ENCODE measurements at regions not wholly inside any gene's neighbourhood (a gene's known extent, or its start where the extent isn't known, plus 50 kb on each side); places are given as distances from the start of the nearest gene placed in this dataset.

GRCh38 chr20:60186412-60186811 lies 228.2 kb downstream of the CDH26 start:
- TF ChIP-seq EZH2 (IDR thresholded peaks at IDR 0.05; ENCODE audit: low read length, unreplicated experiment): no peak
- no peak for TF ChIP-seq CTCF (conservative IDR thresholded peaks at IDR 0.05; ENCODE audit: low read depth, low read length)
